GM12878 (cell line): ENCODE measurements at regions not wholly inside any gene's neighbourhood (a gene's known extent, or its start where the extent isn't known, plus 50 kb on each side); places are given as distances from the start of the nearest gene placed in this dataset.

Experiments used
- BCL3 ChIP-seq: IDR thresholded peaks from 2 replicates; pipeline ENCODE4 v1.6.1; 2011; ENCODE audit warnings: borderline replicate concordance, low read depth, mild to moderate bottlenecking, moderate library complexity, low read length; ENCODE audit not compliant: insufficient read depth, poor library complexity, severe bottlenecking
- BRCA1 ChIP-seq: IDR thresholded peaks from 2 replicates; pipeline ENCODE4 v1.6.1; 2011; ENCODE audit warnings: low read depth, low read length, improper control_type of control experiment
- CTCF ChIP-seq, 3 experiments: IDR thresholded peaks in 2 of 3; conservative IDR thresholded peaks in 1 of 3; 2 replicates each; pipeline ENCODE4 v1.5.1; 2011; ENCODE audit warnings: low read depth in 3 of 3, low read length in 3 of 3, mild to moderate bottlenecking in 3 of 3, control low read depth in 2 of 3, moderate library complexity in 2 of 3, inconsistent platforms in 1 of 3, mixed read lengths in 1 of 3; ENCODE audit not compliant: control insufficient read depth in 2 of 3, insufficient read depth in 1 of 3; ENCODE audit errors: extremely low read depth in 1 of 3
- KDM1A ChIP-seq: fragments of 200-600 bp; sonication (generic); IDR thresholded peaks from 2 replicates; pipeline ENCODE4 v1.6.1; 2016; ENCODE audit warnings: borderline replicate concordance
- NFYB ChIP-seq: IDR thresholded peaks from 2 replicates; pipeline ENCODE4 v1.6.1; 2011; ENCODE audit warnings: low read depth, mild to moderate bottlenecking, low read length, improper control_type of control experiment, moderate library complexity; ENCODE audit not compliant: insufficient read depth
- NRF1 ChIP-seq: conservative IDR thresholded peaks from 2 replicates; pipeline ENCODE4 v1.6.1; 2011; ENCODE audit warnings: mild to moderate bottlenecking, low read depth, low read length, improper control_type of control experiment
- RFX5 ChIP-seq: IDR thresholded peaks from 2 replicates; pipeline ENCODE4 v1.6.1; 2011; ENCODE audit warnings: low read depth, low read length, improper control_type of control experiment
- SIN3A ChIP-seq: IDR thresholded peaks from 2 replicates; pipeline ENCODE4 v1.6.1; 2012; ENCODE audit warnings: low read depth, low read length, improper control_type of control experiment
- SP1 ChIP-seq: IDR thresholded peaks from one replicate; pipeline ENCODE4 v1.6.1; 2011; ENCODE audit warnings: low read depth, low read length
- TCF7 ChIP-seq: IDR thresholded peaks from 2 replicates; pipeline ENCODE4 v1.6.1; 2014; ENCODE audit warnings: antibody characterized with exemption, borderline replicate concordance

- no peak for TF ChIP-seq RFX5
- TF ChIP-seq CTCF (IDR thresholded peaks at IDR 0.05 in 2 of 3, conservative IDR thresholded peaks at IDR 0.05 in 1 of 3; ENCODE audit: control insufficient read depth in 2 of 3, extremely low read depth in 1 of 3, insufficient read depth in 1 of 3, low read depth in 3 of 3, low read length in 3 of 3), result no peak
- no peak for TF ChIP-seq BCL3
- TF ChIP-seq NRF1, result no peak
- TF ChIP-seq SP1, result no peak
- no peak for TF ChIP-seq NFYB
- no peak for TF ChIP-seq TCF7
- no peak for TF ChIP-seq BRCA1
- TF ChIP-seq KDM1A, result no peak
- TF ChIP-seq SIN3A, result no peak
Measured at GRCh38 chr5:1948111-1948510, 65.4 kb upstream of the IRX4 start.
